ENCODE measurements at regions not wholly inside any gene's neighbourhood (a gene's known extent, or its start where the extent isn't known, plus 50 kb on each side); places are given as distances from the start of the nearest gene placed in this dataset.

DNA sequence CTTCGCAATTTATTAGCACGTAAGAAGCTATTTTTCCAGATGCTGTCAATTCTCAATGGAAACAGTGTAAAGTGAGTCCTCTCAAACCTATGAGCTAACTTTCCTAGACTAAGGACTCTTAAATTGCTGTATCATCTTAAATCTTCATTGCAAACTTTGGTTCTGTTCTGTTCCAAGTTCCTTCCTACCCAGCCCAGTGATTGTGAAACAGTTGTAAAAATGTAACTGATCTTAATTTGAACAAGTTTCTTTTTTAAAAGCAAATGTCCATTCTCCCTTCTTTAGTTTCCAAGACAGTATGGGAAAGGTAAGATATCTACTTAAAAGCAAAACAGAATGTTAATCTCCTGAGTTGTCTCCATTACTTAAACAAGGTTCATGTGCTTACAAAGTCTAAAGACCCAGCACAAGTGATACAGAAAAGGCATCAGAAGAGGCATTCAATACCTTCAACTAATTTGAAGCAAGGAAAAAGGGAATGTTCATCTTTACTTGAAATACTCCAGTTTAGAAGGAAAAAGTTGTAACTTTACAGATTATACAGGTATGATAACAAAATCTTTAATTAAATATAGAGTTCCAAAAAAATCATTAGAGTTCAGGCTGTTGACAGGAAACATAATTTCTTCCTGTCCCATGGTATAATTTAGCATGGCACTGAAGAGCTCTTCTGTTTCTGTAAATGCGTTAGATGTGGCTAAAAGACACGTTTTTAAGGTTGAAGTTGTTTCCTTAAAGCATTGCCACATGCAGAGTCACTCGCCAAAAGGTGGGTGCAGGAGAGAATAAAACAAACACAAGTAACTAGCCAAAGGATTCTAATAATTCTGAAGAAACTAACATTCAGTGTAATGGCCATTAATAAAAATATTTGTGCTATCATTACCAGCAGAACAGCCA is 101.5 kb upstream of the USP15 start:
- H3K4me3 ChIP-seq (ENCODE audit: low read depth, low read length): no peak overlapping the region
- DNase-seq (ENCODE audit: low read depth): no peak
- TF ChIP-seq, protein P1, sequence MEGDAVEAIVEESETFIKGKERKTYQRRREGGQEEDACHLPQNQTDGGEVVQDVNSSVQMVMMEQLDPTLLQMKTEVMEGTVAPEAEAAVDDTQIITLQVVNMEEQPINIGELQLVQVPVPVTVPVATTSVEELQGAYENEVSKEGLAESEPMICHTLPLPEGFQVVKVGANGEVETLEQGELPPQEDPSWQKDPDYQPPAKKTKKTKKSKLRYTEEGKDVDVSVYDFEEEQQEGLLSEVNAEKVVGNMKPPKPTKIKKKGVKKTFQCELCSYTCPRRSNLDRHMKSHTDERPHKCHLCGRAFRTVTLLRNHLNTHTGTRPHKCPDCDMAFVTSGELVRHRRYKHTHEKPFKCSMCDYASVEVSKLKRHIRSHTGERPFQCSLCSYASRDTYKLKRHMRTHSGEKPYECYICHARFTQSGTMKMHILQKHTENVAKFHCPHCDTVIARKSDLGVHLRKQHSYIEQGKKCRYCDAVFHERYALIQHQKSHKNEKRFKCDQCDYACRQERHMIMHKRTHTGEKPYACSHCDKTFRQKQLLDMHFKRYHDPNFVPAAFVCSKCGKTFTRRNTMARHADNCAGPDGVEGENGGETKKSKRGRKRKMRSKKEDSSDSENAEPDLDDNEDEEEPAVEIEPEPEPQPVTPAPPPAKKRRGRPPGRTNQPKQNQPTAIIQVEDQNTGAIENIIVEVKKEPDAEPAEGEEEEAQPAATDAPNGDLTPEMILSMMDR (conservative IDR thresholded peaks at IDR 0.05; ENCODE audit: low read depth, low read length): no peak

DNA sequence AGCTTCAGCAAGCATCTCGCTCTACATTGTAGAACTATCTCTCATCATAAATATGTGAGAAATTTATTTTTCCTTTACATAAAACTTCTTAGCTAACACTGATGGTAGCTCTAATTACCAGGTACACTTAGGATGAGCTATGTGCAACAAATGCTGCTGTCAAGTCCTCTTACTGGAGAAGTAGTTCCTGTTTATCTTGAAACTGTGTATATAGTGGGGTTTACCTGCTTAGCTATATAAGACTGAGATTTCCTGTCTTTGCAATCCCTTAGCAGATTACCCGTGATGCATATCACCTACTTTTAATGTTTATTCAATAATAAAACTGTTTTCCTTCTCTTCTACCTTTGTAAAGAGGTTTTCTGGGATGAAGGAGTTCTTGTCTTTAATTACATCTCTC is 98.0 kb upstream of the USP15 start:
- H3K4me3 ChIP-seq (ENCODE audit: low read depth, low read length): no peak overlapping the region
- TF ChIP-seq, protein P1 (conservative IDR thresholded peaks at IDR 0.05; ENCODE audit: low read depth, low read length): no peak
- DNase-seq (ENCODE audit: low read depth): no peak

DNA sequence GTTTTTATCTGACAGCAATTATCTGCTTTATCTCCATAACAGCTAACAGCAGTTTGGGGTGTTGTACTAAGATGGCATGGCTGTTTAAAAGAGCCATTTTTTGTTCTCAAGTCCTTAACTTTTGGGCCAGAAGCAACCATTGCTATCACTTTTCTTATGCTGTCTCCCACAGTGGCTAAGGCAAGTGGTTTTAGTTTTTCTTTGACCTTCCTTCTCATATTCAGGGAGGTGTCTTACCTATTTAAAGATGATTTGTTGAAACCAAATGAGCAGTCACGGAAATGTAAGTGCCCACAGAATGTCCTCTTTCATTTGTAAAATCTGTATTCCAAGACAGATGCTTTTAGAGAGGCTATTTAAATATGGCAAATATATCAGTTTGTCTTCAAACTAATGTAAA is 96.8 kb upstream of the USP15 start:
- TF ChIP-seq, protein P1 (conservative IDR thresholded peaks at IDR 0.05; ENCODE audit: low read depth, low read length): no peak
- no peak overlapping the region for H3K4me3 ChIP-seq (ENCODE audit: low read depth, low read length)
- DNase-seq (ENCODE audit: low read depth): no peak

DNA sequence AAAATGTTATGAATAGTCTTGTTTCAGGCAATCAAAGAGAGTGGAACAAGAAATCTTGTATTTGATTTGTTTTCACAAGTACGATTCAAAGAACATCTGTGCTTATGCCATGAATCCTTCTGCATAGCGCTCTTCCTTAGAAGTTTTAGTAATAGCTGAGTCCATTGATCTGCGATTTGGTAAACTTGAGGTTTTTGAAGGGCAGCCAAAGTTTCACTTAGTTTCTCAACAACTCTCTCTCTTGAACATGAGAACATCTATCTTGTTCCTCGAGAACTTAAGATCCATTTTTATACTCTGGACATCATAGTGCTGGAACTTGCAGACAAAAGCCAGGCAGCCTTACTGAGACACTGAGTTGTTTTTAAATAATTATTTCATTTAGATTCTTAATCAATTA is 96.2 kb upstream of the USP15 start:
- TF ChIP-seq, protein P1 (conservative IDR thresholded peaks at IDR 0.05; ENCODE audit: low read depth, low read length): no peak
- no peak for DNase-seq (ENCODE audit: low read depth)
- H3K4me3 ChIP-seq (ENCODE audit: low read depth, low read length): no peak overlapping the region

DNA sequence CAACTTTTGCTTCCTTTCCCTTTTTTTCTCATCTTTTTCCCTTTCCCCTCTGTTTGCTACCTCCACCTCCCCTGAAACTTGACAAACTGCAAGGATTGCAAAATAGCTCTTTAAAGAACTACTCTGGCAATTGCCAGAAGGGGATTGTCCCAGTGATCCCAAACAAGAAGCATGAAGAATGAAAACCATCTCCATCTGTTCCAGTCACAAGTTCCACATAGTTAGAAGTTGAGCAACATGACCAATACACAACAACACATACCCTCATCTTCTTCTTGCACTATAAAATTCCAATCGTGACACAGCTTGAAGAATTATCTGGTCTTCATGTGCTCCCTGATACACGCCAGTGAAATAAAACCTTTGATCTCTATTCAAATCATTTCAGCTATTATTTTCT is 93.7 kb upstream of the USP15 start:
- TF ChIP-seq, protein P1 (conservative IDR thresholded peaks at IDR 0.05; ENCODE audit: low read depth, low read length): no peak
- no peak overlapping the region for H3K4me3 ChIP-seq (ENCODE audit: low read depth, low read length)
- no peak for DNase-seq (ENCODE audit: low read depth)

DNA sequence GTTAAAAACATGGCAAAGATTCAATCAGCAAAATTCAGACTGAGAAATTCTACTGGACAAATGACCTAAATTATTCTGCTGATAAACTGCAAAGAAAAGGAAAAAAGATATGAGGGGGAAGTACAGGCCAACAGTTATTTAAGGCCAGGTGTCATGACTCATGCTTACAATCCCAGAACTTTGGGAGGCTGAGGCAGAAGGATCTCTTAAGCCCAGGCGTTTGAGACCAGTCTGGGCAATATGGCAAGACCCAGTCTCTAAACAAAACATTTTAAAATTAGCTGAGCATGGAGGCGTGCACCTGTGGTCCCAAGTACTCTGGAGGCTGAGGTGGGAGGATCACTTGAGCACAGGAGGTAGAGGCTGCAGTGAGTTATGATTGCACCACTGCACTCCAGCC is 91.8 kb upstream of the USP15 start:
- H3K4me3 ChIP-seq (ENCODE audit: low read depth, low read length): no peak overlapping the region
- TF ChIP-seq, protein P1 (conservative IDR thresholded peaks at IDR 0.05; ENCODE audit: low read depth, low read length): no peak
- no peak for DNase-seq (ENCODE audit: low read depth)

DNA sequence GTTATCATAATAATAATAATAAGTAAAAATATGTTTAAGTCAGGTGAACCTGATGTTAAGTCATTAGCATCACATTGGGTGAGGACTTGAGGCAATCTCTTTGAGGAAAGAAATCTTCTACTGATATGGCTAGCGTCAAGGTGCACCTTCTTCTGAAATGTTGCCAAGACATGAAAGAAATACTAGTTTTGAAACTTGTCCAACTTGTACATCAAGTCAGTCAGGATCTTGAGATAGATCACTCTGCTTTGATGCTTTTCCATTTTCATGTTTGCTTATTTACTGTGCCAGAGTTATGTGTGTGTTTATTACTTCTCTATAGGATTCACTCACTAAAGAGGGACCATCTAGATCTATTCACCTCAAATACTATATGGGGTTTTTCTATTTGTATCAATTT is 90.0 kb upstream of the USP15 start:
- DNase-seq (ENCODE audit: low read depth): no peak
- no peak overlapping the region for H3K4me3 ChIP-seq (ENCODE audit: low read depth, low read length)
- TF ChIP-seq, protein P1 (conservative IDR thresholded peaks at IDR 0.05; ENCODE audit: low read depth, low read length): no peak

Measured in epithelial cell of proximal tubule (primary cell).